Activated CD4-positive, alpha-beta T cell treated with anti-CD3 and anti-CD28 coated beads, Interleukin-2, amount 50 U/mL, for 16 hours (primary cell): ENCODE measurements at regions not wholly inside any gene's neighbourhood (a gene's known extent, or its start where the extent isn't known, plus 50 kb on each side); places are given as distances from the start of the nearest gene placed in this dataset.

ENCODE experiments used
- DNase-seq: peaks from one replicate; pipeline ENCODE4 v3.0.0-alpha.2; 2020

- DNase-seq = no peak
Measured at GRCh38 chr9:106358331-106358730, 504.6 kb upstream of the ZNF462 start.

- DNase-seq = no peak
Measured at GRCh38 chr9:106376689-106377088, 486.3 kb upstream of the ZNF462 start.

- no peak for DNase-seq
Measured at GRCh38 chr9:106383072-106383471, 479.9 kb upstream of the ZNF462 start.

- no peak for DNase-seq
Measured at GRCh38 chr9:106387965-106388364, 475.0 kb upstream of the ZNF462 start.

GRCh38 chr9:106393226-106393625 lies 469.7 kb upstream of the ZNF462 start:
- no peak for DNase-seq

GRCh38 chr9:106400170-106400569 lies 462.8 kb upstream of the ZNF462 start:
- no peak for DNase-seq

GRCh38 chr9:106400950-106401349 lies 462.0 kb upstream of the ZNF462 start:
- no peak for DNase-seq

- no peak for DNase-seq
Measured at GRCh38 chr9:106403081-106403480, 459.9 kb upstream of the ZNF462 start.

- no peak for DNase-seq
Measured at GRCh38 chr9:106404137-106404536, 458.8 kb upstream of the ZNF462 start.

- no peak for DNase-seq
Measured at GRCh38 chr9:106405871-106406435, 457.0 kb upstream of the ZNF462 start.

GRCh38 chr9:106414042-106414441 lies 448.9 kb upstream of the ZNF462 start:
- DNase-seq = no peak

GRCh38 chr9:106417685-106418084 lies 445.3 kb upstream of the ZNF462 start:
- no peak for DNase-seq

GRCh38 chr9:106419829-106420228 lies 443.1 kb upstream of the ZNF462 start:
- DNase-seq = no peak

- DNase-seq = peak; percentile 66
Measured at GRCh38 chr9:106420511-106420944, 442.4 kb upstream of the ZNF462 start.

GRCh38 chr9:106421772-106422171 lies 441.2 kb upstream of the ZNF462 start:
- DNase-seq = peak; percentile 61

GRCh38 chr9:106423575-106423974 lies 439.4 kb upstream of the ZNF462 start:
- no peak for DNase-seq

- DNase-seq = no peak
Measured at GRCh38 chr9:106432631-106433030, 430.3 kb upstream of the ZNF462 start.

- DNase-seq = no peak
Measured at GRCh38 chr9:106438928-106439327, 424.0 kb upstream of the ZNF462 start.

GRCh38 chr9:106441283-106441682 lies 421.7 kb upstream of the ZNF462 start:
- DNase-seq = no peak

- no peak for DNase-seq
Measured at GRCh38 chr9:106443520-106443919, 419.4 kb upstream of the ZNF462 start.

GRCh38 chr9:106445107-106445506 lies 417.9 kb upstream of the ZNF462 start:
- no peak for DNase-seq

GRCh38 chr9:106449336-106449927 lies 413.5 kb upstream of the ZNF462 start:
- DNase-seq = no peak

- no peak for DNase-seq
Measured at GRCh38 chr9:106450549-106450948, 412.4 kb upstream of the ZNF462 start.

GRCh38 chr9:106451223-106451622 lies 411.7 kb upstream of the ZNF462 start:
- DNase-seq = no peak

- no peak for DNase-seq
Measured at GRCh38 chr9:106456581-106456980, 406.4 kb upstream of the ZNF462 start.
